PC-9 (cell line): ENCODE measurements at regions not wholly inside any gene's neighbourhood (a gene's known extent, or its start where the extent isn't known, plus 50 kb on each side); places are given as distances from the start of the nearest gene placed in this dataset.

Experiments used
- BruUV-seq: library from RNA; stranded (reverse); fragments of 400-500 nt; replicated peaks from 2 replicates; lab custom pipeline; 2021; lab: Mats Ljungman, UMichigan
- CTCF ChIA-PET: fragments of 300-600 bp; sonication (Branson Sonifier 250); formaldehyde crosslinking; loops from one replicate; lab custom pipeline; 2022; ENCODE audit warnings: antibody characterized with exemption; lab: Charles Lee
- POLR2A ChIA-PET: fragments of 300-600 bp; sonication (Branson Sonifier 250); formaldehyde crosslinking; loops from one replicate; lab custom pipeline; 2022; ENCODE audit warnings: antibody characterized with exemption; ENCODE audit not compliant: unreplicated experiment; lab: Charles Lee
- DNase-seq, 2 experiments: peaks; one replicate each; pipeline versions ENCODE4 v3.0.0 to v3.0.0-alpha.2; 2015 to 2022; ENCODE audit warnings: mixed read lengths in 1 of 2
- H2AFZ ChIP-seq: fragments of 200-600 bp; sonication (generic); 2 replicates; pipeline ENCODE4 v1.8.1; 2017; ENCODE audit warnings: antibody characterized with exemption
- H3F3A ChIP-seq: fragments of 200-600 bp; sonication (generic); 2 replicates; pipeline ENCODE4 v1.8.1; 2017; ENCODE audit warnings: antibody characterized with exemption, mild to moderate bottlenecking, low read depth; ENCODE audit not compliant: insufficient read depth
- H3K27ac ChIP-seq: fragments of 200-600 bp; sonication (generic); 2 replicates; pipeline ENCODE4 v1.6.1; 2016; ENCODE audit warnings: mixed run types
- H3K27me3 ChIP-seq: fragments of 200-600 bp; sonication (generic); 2 replicates; pipeline ENCODE4 v1.6.1; 2016; ENCODE audit warnings: low read depth, mixed run types; ENCODE audit not compliant: insufficient read depth
- H3K36me3 ChIP-seq: fragments of 200-600 bp; sonication (generic); 2 replicates; pipeline ENCODE4 v1.6.1; 2016; ENCODE audit warnings: low read depth, mixed run types
- H3K4me1 ChIP-seq: fragments of 200-600 bp; sonication (generic); replicated peaks from 2 replicates; pipeline ENCODE4 v1.6.1; 2016; ENCODE audit warnings: mixed run types; ENCODE audit not compliant: insufficient read depth
- H3K4me2 ChIP-seq: fragments of 200-600 bp; sonication (generic); 2 replicates; pipeline ENCODE4 v1.6.1; 2017; ENCODE audit warnings: mixed run types
- H3K4me3 ChIP-seq: fragments of 200-600 bp; sonication (generic); 2 replicates; pipeline ENCODE4 v1.6.1; 2016; ENCODE audit warnings: mixed run types
- H3K79me2 ChIP-seq: fragments of 200-600 bp; sonication (generic); 2 replicates; pipeline ENCODE4 v1.6.1; 2017; ENCODE audit warnings: low read depth, mixed run types
- H3K9me2 ChIP-seq: fragments of 200-600 bp; sonication (generic); 2 replicates; pipeline ENCODE4 v1.8.1; 2017; ENCODE audit warnings: mild to moderate bottlenecking; ENCODE audit not compliant: insufficient read depth
- H3K9me3 ChIP-seq: fragments of 200-600 bp; sonication (generic); 2 replicates; pipeline ENCODE4 v1.8.1; 2016; ENCODE audit warnings: low read depth; ENCODE audit not compliant: insufficient read depth
- H4K20me1 ChIP-seq: fragments of 200-600 bp; sonication (generic); 2 replicates; pipeline ENCODE4 v1.8.1; 2017; ENCODE audit not compliant: insufficient read depth
- CTCF ChIP-seq: fragments of 200-600 bp; sonication (generic); conservative IDR thresholded peaks from 2 replicates; pipeline ENCODE4 v1.6.1; 2017; ENCODE audit warnings: mixed run types, antibody characterized with exemption, mild to moderate bottlenecking, moderate library complexity
- EZH2 ChIP-seq: fragments of 200-600 bp; sonication (generic); IDR thresholded peaks from 2 replicates; pipeline ENCODE4 v1.8.0; 2017; ENCODE audit warnings: antibody characterized with exemption, low read depth
- intact Hi-C: fragments of 100-400 bp; cut with micrococcal nuclease; formaldehyde crosslinking; loops from one replicate; pipeline ENCODE4 v1.10.0; 2022; ENCODE audit not compliant: unreplicated experiment

GRCh38 chr9:96135076-96135752, 166.8 kb downstream of the HSD17B3 start:
- no peak for DNase-seq
- TF ChIP-seq EZH2 (no peak), CTCF (no peak)
- no TSS peak for BruUV-seq
- peaks cover 54% of the 10 kb centered on the region for H3K27me3 ChIP-seq
- ChIA-PET CTCF (no interaction called here), POLR2A (no interaction called here)
- H3F3A ChIP-seq = no peaks in the 10 kb centered on the region
- no peaks in the 10 kb centered on the region for H3K79me2 ChIP-seq
- no peaks in the 10 kb centered on the region for H4K20me1 ChIP-seq
- H3K4me1 ChIP-seq = no peaks in the 10 kb centered on the region
- H2AFZ ChIP-seq = no peak overlapping the region
- no peak overlapping the region for H3K27ac ChIP-seq
- H3K9me2 ChIP-seq = no peaks in the 10 kb centered on the region
- no peaks in the 10 kb centered on the region for H3K9me3 ChIP-seq
- H3K4me2 ChIP-seq = no peak overlapping the region
- no peaks in the 10 kb centered on the region for H3K36me3 ChIP-seq
- no peak overlapping the region for H3K4me3 ChIP-seq
- intact Hi-C loops = no loop called here

- ChIA-PET POLR2A (no interaction called here), CTCF (no interaction called here)
- intact Hi-C loops = no loop called here
- H3K9me2 ChIP-seq = no peaks in the 10 kb centered on the region
- H3K9me3 ChIP-seq = no peaks in the 10 kb centered on the region
- no peak for TF ChIP-seq EZH2
- no peak for TF ChIP-seq CTCF
- no peak overlapping the region for H3K4me2 ChIP-seq
- H4K20me1 ChIP-seq = no peaks in the 10 kb centered on the region
- H3K27me3 ChIP-seq = peaks cover 68% of the 10 kb centered on the region
- no peaks in the 10 kb centered on the region for H3K4me1 ChIP-seq
- DNase-seq = no peak
- H3K79me2 ChIP-seq = no peaks in the 10 kb centered on the region
- H3K36me3 ChIP-seq = no peaks in the 10 kb centered on the region
- H3K4me3 ChIP-seq = no peak overlapping the region
- no peaks in the 10 kb centered on the region for H3F3A ChIP-seq
- H3K27ac ChIP-seq = no peak overlapping the region
- no peak overlapping the region for H2AFZ ChIP-seq
- BruUV-seq = no TSS peak
These were observed 168.5 kb downstream of the HSD17B3 start for GRCh38 chr9:96133321-96134021.

GRCh38 chr9:96131825-96132224, 170.2 kb downstream of the HSD17B3 start:
- Histone ChIP-seq H3K36me3 (no peaks in the 10 kb centered on the region), H3K9me2 (no peaks in the 10 kb centered on the region), H3K27me3 (peaks cover 72% of the 10 kb centered on the region), H3F3A (no peaks in the 10 kb centered on the region), H2AFZ (no peak overlapping the region), H4K20me1 (no peaks in the 10 kb centered on the region), H3K4me2 (no peak overlapping the region), H3K27ac (no peak overlapping the region), H3K4me1 (no peaks in the 10 kb centered on the region), H3K4me3 (no peak overlapping the region), H3K79me2 (no peaks in the 10 kb centered on the region), H3K9me3 (no peaks in the 10 kb centered on the region)
- intact Hi-C loops = no loop called here
- ChIA-PET POLR2A (no interaction called here), CTCF (no interaction called here)
- no TSS peak for BruUV-seq
- TF ChIP-seq EZH2 = no peak
- TF ChIP-seq CTCF = no peak
- DNase-seq = no peak
